Nephron progenitor cell (in vitro differentiated cells): ENCODE measurements at regions not wholly inside any gene's neighbourhood (a gene's known extent, or its start where the extent isn't known, plus 50 kb on each side); places are given as distances from the start of the nearest gene placed in this dataset.

Experiments
- DNase-seq: peaks from one replicate; pipeline ENCODE4 v3.0.0; 2021
- H3K27ac Mint-ChIP-seq: 2 replicates; pipeline ENCODE4 v1.8.0; 2021; ENCODE audit warnings: mild to moderate bottlenecking, moderate library complexity, mixed read lengths
- H3K27me3 Mint-ChIP-seq: 2 replicates; pipeline ENCODE4 v1.8.0; 2021; ENCODE audit warnings: mild to moderate bottlenecking, low read depth, mixed read lengths; ENCODE audit not compliant: poor library complexity
- H3K36me3 Mint-ChIP-seq: 2 replicates; pipeline ENCODE4 v1.8.0; 2021; ENCODE audit warnings: low read depth, mixed read lengths
- H3K4me1 Mint-ChIP-seq: 2 replicates; pipeline ENCODE4 v1.8.0; 2021; ENCODE audit warnings: mixed read lengths
- H3K4me3 Mint-ChIP-seq: 2 replicates; pipeline ENCODE4 v1.8.0; 2021; ENCODE audit warnings: mild to moderate bottlenecking, moderate library complexity, mixed read lengths
- H3K9me3 Mint-ChIP-seq: 2 replicates; pipeline ENCODE4 v1.8.0; 2021; ENCODE audit warnings: mild to moderate bottlenecking, moderate library complexity, mixed read lengths
- TF ChIP-seq, protein P1 (sequence below): fragments of 200-600 bp; sonication (generic); IDR thresholded peaks from 2 replicates; pipeline ENCODE4 v1.5.0; 2021; ENCODE audit warnings: antibody characterized with exemption

DNA sequence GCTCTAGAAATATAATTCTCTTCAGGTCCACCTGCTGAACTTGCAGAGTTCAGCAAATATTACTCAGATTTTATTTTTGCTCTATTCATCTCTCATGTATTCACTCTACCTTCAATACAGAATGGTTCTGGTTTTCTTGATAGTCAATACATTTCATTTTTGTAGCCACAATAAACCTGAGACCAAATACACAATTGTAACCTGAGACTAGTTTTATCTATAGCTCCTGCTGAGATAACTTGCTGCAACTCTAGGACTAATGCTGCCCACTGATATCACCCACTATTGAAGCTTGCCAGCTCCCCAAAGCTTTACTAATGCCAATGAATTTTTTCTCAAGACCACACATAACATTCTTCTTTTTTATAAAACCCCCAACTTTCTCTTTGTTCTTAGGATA lies 229.3 kb downstream of the NSUN3 start:
- peaks cover 11% of the 10 kb centered on the region for H3K9me3 Mint-ChIP-seq
- TF ChIP-seq, protein P1, sequence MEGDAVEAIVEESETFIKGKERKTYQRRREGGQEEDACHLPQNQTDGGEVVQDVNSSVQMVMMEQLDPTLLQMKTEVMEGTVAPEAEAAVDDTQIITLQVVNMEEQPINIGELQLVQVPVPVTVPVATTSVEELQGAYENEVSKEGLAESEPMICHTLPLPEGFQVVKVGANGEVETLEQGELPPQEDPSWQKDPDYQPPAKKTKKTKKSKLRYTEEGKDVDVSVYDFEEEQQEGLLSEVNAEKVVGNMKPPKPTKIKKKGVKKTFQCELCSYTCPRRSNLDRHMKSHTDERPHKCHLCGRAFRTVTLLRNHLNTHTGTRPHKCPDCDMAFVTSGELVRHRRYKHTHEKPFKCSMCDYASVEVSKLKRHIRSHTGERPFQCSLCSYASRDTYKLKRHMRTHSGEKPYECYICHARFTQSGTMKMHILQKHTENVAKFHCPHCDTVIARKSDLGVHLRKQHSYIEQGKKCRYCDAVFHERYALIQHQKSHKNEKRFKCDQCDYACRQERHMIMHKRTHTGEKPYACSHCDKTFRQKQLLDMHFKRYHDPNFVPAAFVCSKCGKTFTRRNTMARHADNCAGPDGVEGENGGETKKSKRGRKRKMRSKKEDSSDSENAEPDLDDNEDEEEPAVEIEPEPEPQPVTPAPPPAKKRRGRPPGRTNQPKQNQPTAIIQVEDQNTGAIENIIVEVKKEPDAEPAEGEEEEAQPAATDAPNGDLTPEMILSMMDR, result no peak
- H3K4me3 Mint-ChIP-seq, result no peak overlapping the region
- peaks cover 8% of the 10 kb centered on the region for H3K4me1 Mint-ChIP-seq
- H3K27ac Mint-ChIP-seq, result no peak overlapping the region
- H3K27me3 Mint-ChIP-seq, result peaks cover 6% of the 10 kb centered on the region
- DNase-seq, result no peak
- H3K36me3 Mint-ChIP-seq, result no peaks in the 10 kb centered on the region

GRCh38 chr3:94293793-94294195 lies 230.9 kb downstream of the NSUN3 start:
- TF ChIP-seq, protein P1, result no peak
- no peak for DNase-seq
- Mint-ChIP-seq H3K4me3 (no peak overlapping the region), H3K9me3 (peaks cover 11% of the 10 kb centered on the region), H3K36me3 (no peaks in the 10 kb centered on the region), H3K27ac (no peak overlapping the region), H3K4me1 (peaks cover 8% of the 10 kb centered on the region), H3K27me3 (peaks cover 6% of the 10 kb centered on the region)

GRCh38 chr3:94294806-94295205 lies 231.9 kb downstream of the NSUN3 start:
- Mint-ChIP-seq H3K9me3 (peaks cover 11% of the 10 kb centered on the region), H3K4me3 (no peak overlapping the region)

GRCh38 chr3:94299716-94300115 lies 236.9 kb downstream of the NSUN3 start:
- Mint-ChIP-seq H3K9me3 (no peaks in the 10 kb centered on the region), H3K27ac (no peak overlapping the region), H3K4me1 (peaks cover 1% of the 10 kb centered on the region), H3K36me3 (no peaks in the 10 kb centered on the region), H3K4me3 (no peak overlapping the region), H3K27me3 (peaks cover 3% of the 10 kb centered on the region)
- TF ChIP-seq, protein P1, result no peak
- no peak for DNase-seq

More at GRCh38 chr3:94294806-94295205, 231.9 kb downstream of the NSUN3 start:
- Mint-ChIP-seq H3K27ac (no peak overlapping the region), H3K27me3 (peaks cover 6% of the 10 kb centered on the region), H3K36me3 (no peaks in the 10 kb centered on the region), H3K4me1 (peaks cover 8% of the 10 kb centered on the region)
- no peak for DNase-seq
- TF ChIP-seq, protein P1, result no peak

- no peaks in the 10 kb centered on the region for H3K9me3 Mint-ChIP-seq
- H3K27ac Mint-ChIP-seq, result no peak overlapping the region
- DNase-seq, result no peak
- peaks cover 3% of the 10 kb centered on the region for H3K27me3 Mint-ChIP-seq
- H3K4me1 Mint-ChIP-seq, result peaks cover 18% of the 10 kb centered on the region
- no peaks in the 10 kb centered on the region for H3K36me3 Mint-ChIP-seq
- H3K4me3 Mint-ChIP-seq, result no peak overlapping the region
- TF ChIP-seq, protein P1, result no peak
Measured at GRCh38 chr3:94301366-94301765, 238.5 kb downstream of the NSUN3 start.

DNA sequence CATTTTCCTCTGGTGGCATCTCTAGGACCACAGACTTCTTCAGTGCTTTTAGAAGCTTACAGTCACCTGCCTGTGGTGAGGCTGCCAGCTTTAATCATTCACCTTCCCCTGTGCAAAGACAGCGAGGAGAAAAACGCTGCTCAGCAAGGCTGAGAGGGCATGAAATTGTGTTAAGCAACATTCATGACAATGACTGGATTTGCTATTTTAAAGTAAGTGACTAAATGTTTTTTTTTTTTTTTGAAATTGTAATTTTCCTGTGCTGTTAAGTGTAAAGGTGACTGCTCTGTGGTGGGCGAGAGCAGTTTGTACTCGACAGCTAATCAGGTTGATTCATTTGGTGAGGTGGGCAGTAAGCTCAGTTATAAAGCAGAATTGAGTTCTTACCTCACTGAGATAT lies 240.4 kb downstream of the NSUN3 start:
- TF ChIP-seq, protein P1, result no peak
- H3K4me1 Mint-ChIP-seq, result peaks cover 22% of the 10 kb centered on the region
- H3K36me3 Mint-ChIP-seq, result no peaks in the 10 kb centered on the region
- no peak for DNase-seq
- no peaks in the 10 kb centered on the region for H3K27me3 Mint-ChIP-seq
- peaks cover 3% of the 10 kb centered on the region for H3K9me3 Mint-ChIP-seq
- no peak overlapping the region for H3K27ac Mint-ChIP-seq
- H3K4me3 Mint-ChIP-seq, result no peak overlapping the region
